Astrocyte (in vitro differentiated cells and primary cell): ENCODE measurements at regions not wholly inside any gene's neighbourhood (a gene's known extent, or its start where the extent isn't known, plus 50 kb on each side); places are given as distances from the start of the nearest gene placed in this dataset.

Experiments
- EZH2 ChIP-seq: IDR thresholded peaks from 2 replicates; pipeline ENCODE4 v1.6.1; 2012; ENCODE audit warnings: mild to moderate bottlenecking, low read length, inconsistent platforms; ENCODE audit not compliant: insufficient read depth
- TF ChIP-seq, protein P1 (sequence below): IDR thresholded peaks from 2 replicates; pipeline ENCODE4 v1.5.1; 2011; ENCODE audit warnings: low read depth, mild to moderate bottlenecking, inconsistent platforms, low read length, moderate library complexity; ENCODE audit not compliant: insufficient read depth

DNA sequence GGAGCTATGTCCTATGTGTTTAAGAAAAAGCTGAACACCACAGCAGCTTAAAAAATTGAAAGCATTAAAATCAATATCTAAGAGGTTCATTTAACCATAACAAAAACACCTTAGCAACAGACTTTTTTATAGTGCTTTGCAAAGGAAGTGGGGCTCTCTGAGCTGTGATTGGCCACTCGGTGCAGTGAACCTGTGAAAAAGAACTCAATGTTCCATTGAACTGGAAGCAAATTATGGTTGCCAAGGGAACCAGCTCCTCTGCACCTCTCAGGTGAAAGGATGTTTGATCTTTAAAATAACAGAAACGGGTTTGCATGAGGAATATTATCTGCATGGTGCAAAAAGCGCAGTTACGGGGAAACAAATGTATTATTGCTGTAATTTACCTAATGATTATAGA lies 149.4 kb downstream of the SNAPC1 start:
- TF ChIP-seq EZH2 = no peak
- TF ChIP-seq, protein P1, sequence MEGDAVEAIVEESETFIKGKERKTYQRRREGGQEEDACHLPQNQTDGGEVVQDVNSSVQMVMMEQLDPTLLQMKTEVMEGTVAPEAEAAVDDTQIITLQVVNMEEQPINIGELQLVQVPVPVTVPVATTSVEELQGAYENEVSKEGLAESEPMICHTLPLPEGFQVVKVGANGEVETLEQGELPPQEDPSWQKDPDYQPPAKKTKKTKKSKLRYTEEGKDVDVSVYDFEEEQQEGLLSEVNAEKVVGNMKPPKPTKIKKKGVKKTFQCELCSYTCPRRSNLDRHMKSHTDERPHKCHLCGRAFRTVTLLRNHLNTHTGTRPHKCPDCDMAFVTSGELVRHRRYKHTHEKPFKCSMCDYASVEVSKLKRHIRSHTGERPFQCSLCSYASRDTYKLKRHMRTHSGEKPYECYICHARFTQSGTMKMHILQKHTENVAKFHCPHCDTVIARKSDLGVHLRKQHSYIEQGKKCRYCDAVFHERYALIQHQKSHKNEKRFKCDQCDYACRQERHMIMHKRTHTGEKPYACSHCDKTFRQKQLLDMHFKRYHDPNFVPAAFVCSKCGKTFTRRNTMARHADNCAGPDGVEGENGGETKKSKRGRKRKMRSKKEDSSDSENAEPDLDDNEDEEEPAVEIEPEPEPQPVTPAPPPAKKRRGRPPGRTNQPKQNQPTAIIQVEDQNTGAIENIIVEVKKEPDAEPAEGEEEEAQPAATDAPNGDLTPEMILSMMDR = no peak
